ENCODE measurements at regions not wholly inside any gene's neighbourhood (a gene's known extent, or its start where the extent isn't known, plus 50 kb on each side); places are given as distances from the start of the nearest gene placed in this dataset.
A peak's percentile ranks its signal among the peaks of the same experiment; 100 is the strongest.
"Not testable (repeated sequence)": the region's sequence is repeated elsewhere in the genome, so short reads cannot be mapped to it uniquely, and the experiment has no call there.

GRCh38 chr3:145243875-145244274 lies 917.1 kb downstream of the PLOD2 start:
- DNase-seq (ENCODE audit: low spot score in 2 of 2) (no peak), ATAC-seq (no peak)
- peaks cover 0 to 8% of the 10 kb centered on the region in 2 donors for H3K36me3 Mint-ChIP-seq
- H3K9me3 Mint-ChIP-seq: peaks cover 23 to 28% of the 10 kb centered on the region in 2 donors
- no peak overlapping the region for H3K27ac Mint-ChIP-seq

- peaks cover 27 to 32% of the 10 kb centered on the region in 2 donors for H3K9me3 Mint-ChIP-seq
- no peak overlapping the region for H3K27ac Mint-ChIP-seq
- ATAC-seq (no peak), DNase-seq (ENCODE audit: low spot score in 2 of 2) (no peak)
- peaks cover 0 to 13% of the 10 kb centered on the region in 2 donors for H3K36me3 Mint-ChIP-seq
These were observed 916.7 kb downstream of the PLOD2 start for GRCh38 chr3:145244327-145244726.

DNA sequence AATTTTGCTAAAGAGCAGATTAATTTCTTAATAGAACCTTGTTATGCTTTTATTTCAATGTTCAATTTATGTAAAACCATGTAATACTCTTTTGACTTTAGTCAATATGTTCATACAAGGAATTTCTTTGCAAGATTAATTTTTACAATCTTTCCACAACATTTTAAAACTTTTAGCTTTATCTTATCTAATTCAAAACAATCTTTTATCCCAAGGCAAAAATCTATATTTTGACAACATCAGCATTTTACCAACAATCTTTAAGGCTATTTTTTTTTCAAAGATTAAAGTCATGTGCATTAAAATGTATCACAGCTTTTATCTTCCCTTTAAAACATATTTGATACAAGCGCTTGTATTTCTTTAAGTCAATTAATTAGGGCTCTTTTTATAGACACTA lies 914.7 kb downstream of the PLOD2 start:
- Mint-ChIP-seq H3K27ac (no peak overlapping the region), H3K36me3 (peaks cover 0 to 18% of the 10 kb centered on the region in 2 donors), H3K9me3 (peaks cover 28 to 31% of the 10 kb centered on the region in 2 donors)
- DNase-seq (ENCODE audit: low spot score in 2 of 2): no peak
- no peak for ATAC-seq

- Mint-ChIP-seq H3K36me3 (peaks cover 0 to 18% of the 10 kb centered on the region in 2 donors), H3K9me3 (peaks cover 27 to 31% of the 10 kb centered on the region in 2 donors), H3K27ac (no peak overlapping the region)
- DNase-seq (ENCODE audit: low spot score in 2 of 2): no peak
- no peak for ATAC-seq
These were observed 912.1 kb downstream of the PLOD2 start for GRCh38 chr3:145248928-145249327.

GRCh38 chr3:145251311-145251710 lies 909.7 kb downstream of the PLOD2 start:
- H3K36me3 Mint-ChIP-seq: peaks cover 0 to 18% of the 10 kb centered on the region in 2 donors
- no peak for ATAC-seq
- peaks cover 26 to 27% of the 10 kb centered on the region in 2 donors for H3K9me3 Mint-ChIP-seq
- no peak for DNase-seq (ENCODE audit: low spot score in 2 of 2)
- H3K27ac Mint-ChIP-seq: no peak overlapping the region

- H3K27ac Mint-ChIP-seq; H3K36me3 Mint-ChIP-seq; H3K9me3 Mint-ChIP-seq; ATAC-seq; DNase-seq (ENCODE audit: low spot score in 2 of 2): not testable (repeated sequence)
These were observed 903.0 kb downstream of the PLOD2 start for GRCh38 chr3:145257967-145258366.

DNA sequence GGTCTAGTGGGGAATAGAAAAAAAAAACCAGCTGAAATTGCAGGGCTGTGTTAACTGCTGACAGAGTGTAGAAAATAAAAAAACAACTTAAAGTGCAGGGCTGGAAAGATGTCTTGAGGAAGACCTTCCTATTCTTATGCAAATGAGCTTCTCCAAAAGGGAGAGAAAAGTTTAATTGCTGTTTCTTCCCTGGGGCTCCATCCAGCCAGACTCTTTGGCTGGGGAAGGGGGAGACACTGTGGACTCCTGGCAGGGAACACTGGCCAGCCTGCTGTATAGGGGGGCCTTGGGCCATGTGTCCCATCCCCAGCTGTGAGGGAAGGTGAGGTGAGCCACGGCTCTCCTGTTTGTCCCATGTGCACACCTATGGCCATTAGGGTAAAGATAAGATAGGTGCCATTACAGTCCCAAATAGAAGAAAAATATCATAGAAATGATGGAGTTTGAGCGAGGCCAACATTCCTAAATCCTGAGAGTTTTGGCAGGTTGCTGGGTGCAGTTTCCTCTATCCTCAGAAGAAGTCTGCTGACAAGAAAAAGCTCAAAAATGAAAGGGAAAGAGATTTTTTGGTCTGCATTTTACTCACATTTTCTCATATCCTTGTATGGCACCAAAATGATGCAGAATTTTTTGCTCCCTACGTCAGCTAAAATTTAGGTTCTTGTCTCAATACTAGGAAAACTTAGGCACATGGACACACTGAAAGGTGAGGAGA lies 901.7 kb downstream of the PLOD2 start:
- ATAC-seq: no peak
- no peak for DNase-seq (ENCODE audit: low spot score in 2 of 2)
- Mint-ChIP-seq H3K9me3 (no peaks in the 10 kb centered on the region), H3K27ac (no peak overlapping the region), H3K36me3 (no peaks in the 10 kb centered on the region)

DNA sequence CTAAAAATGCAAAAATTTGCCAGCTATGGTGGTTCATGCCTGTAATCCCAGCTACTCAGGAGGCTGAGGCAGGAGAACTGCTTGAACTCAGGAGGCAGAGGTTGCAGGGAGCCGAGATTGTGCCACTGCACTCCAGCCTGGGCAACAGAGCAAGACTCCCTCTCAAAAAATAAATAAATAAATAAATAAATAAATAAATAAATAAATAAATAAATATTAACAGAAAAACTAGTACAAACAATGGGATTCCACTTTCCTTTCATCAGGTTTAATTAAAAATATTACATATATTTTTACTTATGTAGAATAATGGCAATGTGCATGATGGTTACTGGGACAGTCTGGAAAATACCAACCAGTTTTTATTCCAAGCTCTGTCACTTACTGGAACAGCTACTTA lies 897.5 kb downstream of the PLOD2 start:
- H3K36me3 Mint-ChIP-seq: not testable (repeated sequence)
- H3K9me3 Mint-ChIP-seq: peaks cover 0 to 12% of the 10 kb centered on the region in 2 donors

DNA sequence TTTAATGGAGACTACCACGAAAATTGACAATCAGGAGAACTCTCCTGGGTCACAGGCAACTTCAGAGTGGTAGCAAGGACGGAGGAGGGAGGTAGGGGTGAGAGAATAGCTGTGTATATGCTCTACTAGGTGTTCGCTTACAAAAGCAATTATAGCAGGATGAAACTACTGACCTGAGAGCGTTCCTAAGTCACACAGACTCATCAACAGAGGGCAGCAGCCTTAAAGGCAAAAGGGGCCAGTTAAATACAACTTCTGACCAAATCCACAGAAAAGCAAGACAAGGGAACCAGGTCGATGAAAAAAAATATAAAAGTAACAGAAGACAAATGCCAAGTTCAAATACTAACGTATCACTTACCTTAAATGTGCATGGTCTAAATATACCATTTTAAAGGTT lies 894.6 kb downstream of the PLOD2 start:
- DNase-seq (ENCODE audit: low spot score in 2 of 2): no peak
- Mint-ChIP-seq H3K36me3 (no peaks in the 10 kb centered on the region), H3K9me3 (peaks cover 0 to 12% of the 10 kb centered on the region in 2 donors), H3K27ac (no peak overlapping the region)
- ATAC-seq: no peak

More for the DNA sequence above, 897.5 kb downstream of the PLOD2 start:
- not testable (repeated sequence) for ATAC-seq; H3K27ac Mint-ChIP-seq; DNase-seq (ENCODE audit: low spot score in 2 of 2)

- ATAC-seq: no peak
- no peak for DNase-seq (ENCODE audit: low spot score in 2 of 2)
- H3K36me3 Mint-ChIP-seq: no peaks in the 10 kb centered on the region
- no peak overlapping the region for H3K27ac Mint-ChIP-seq
- H3K9me3 Mint-ChIP-seq: peaks cover 7 to 17% of the 10 kb centered on the region in 2 donors
These were observed 891.9 kb downstream of the PLOD2 start for GRCh38 chr3:145269106-145269505.

GRCh38 chr3:145272684-145273083 lies 888.3 kb downstream of the PLOD2 start:
- ATAC-seq (no peak), DNase-seq (ENCODE audit: low spot score in 2 of 2) (no peak)
- Mint-ChIP-seq H3K36me3 (peaks cover 6% of the 10 kb centered on the region in 2 donors), H3K9me3 (peaks cover 15 to 19% of the 10 kb centered on the region in 2 donors), H3K27ac (no peak overlapping the region)

DNA sequence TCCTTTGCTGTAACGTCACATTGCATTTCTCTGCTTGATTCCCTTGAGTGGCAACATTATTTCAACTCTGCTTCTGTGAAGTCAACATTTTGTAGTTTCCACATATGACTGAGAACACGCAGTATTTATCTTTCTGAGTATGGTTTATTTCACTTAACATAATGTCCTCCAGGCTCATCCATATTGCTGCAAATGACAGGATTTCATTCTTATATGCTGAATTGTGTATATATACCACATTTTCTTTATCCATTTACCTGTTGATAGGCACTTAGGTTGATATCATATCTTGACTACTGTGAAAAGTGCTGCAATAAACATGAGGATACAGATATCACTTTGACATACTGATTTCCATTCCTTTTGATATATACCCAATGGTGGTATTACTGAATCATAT lies 878.5 kb downstream of the PLOD2 start:
- H3K36me3 Mint-ChIP-seq: peaks cover 0 to 9% of the 10 kb centered on the region in 2 donors
- H3K27ac Mint-ChIP-seq: no peak overlapping the region
- no peak for DNase-seq (ENCODE audit: low spot score in 2 of 2)
- H3K9me3 Mint-ChIP-seq: peaks cover 8 to 9% of the 10 kb centered on the region in 2 donors
- no peak for ATAC-seq

GRCh38 chr3:145286937-145287336 lies 874.0 kb downstream of the PLOD2 start:
- Mint-ChIP-seq H3K9me3 (peaks cover 11 to 22% of the 10 kb centered on the region in 2 donors), H3K36me3 (peaks cover 0 to 9% of the 10 kb centered on the region in 2 donors), H3K27ac (no peak overlapping the region)
- DNase-seq (ENCODE audit: low spot score in 2 of 2): no peak
- no peak for ATAC-seq

GRCh38 chr3:145290010-145290409 lies 871.0 kb downstream of the PLOD2 start:
- Mint-ChIP-seq H3K27ac (no peak overlapping the region), H3K9me3 (peaks cover 11 to 22% of the 10 kb centered on the region in 2 donors), H3K36me3 (peaks cover 0 to 9% of the 10 kb centered on the region in 2 donors)
- DNase-seq (ENCODE audit: low spot score in 2 of 2): no peak
- no peak for ATAC-seq

DNA sequence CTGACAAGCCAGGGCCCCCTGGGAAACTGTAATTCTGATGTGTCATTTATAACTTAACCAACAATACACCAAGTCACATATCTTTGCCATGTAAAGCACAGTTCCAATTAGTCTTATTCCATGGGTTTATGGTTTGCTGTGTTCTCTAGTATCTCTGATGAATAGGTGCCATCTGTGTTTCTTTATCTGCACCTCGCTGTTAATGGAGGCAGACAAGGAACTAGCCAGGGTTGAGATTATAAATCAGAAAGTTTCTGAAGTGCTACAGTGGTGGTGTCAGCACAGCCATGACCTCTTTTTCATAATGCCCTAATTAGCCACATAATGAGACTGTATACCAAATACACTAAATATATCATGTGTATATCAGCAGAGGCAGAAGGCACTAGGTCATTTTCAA lies 866.4 kb downstream of the PLOD2 start:
- Mint-ChIP-seq H3K36me3 (no peaks in the 10 kb centered on the region), H3K9me3 (peaks cover 6 to 9% of the 10 kb centered on the region in 2 donors), H3K27ac (no peak overlapping the region)
- DNase-seq (ENCODE audit: low spot score in 2 of 2): no peak
- no peak for ATAC-seq

- no peak for ATAC-seq
- no peak for DNase-seq (ENCODE audit: low spot score in 2 of 2)
- no peaks in the 10 kb centered on the region for H3K9me3 Mint-ChIP-seq
These were observed 853.7 kb downstream of the PLOD2 start for GRCh38 chr3:145307272-145307671.

GRCh38 chr3:145313751-145314150 lies 847.2 kb downstream of the PLOD2 start:
- no peak overlapping the region for H3K27ac Mint-ChIP-seq
- no peaks in the 10 kb centered on the region for H3K36me3 Mint-ChIP-seq
- peaks cover 15 to 20% of the 10 kb centered on the region in 2 donors for H3K9me3 Mint-ChIP-seq
- no peak for DNase-seq (ENCODE audit: low spot score in 2 of 2)
- no peak for ATAC-seq

More at GRCh38 chr3:145307272-145307671, 853.7 kb downstream of the PLOD2 start:
- Mint-ChIP-seq H3K36me3 (no peaks in the 10 kb centered on the region), H3K27ac (no peak overlapping the region)

GRCh38 chr3:145316253-145316652 lies 844.7 kb downstream of the PLOD2 start:
- not testable (repeated sequence) for DNase-seq (ENCODE audit: low spot score in 2 of 2); ATAC-seq; H3K36me3 Mint-ChIP-seq
- Mint-ChIP-seq H3K27ac (peak overlapping the region in 1 of 2 donors; percentile 60), H3K9me3 (peaks cover 19 to 24% of the 10 kb centered on the region in 2 donors)

Measured in activated naive CD4-positive, alpha-beta T cell treated with anti-CD3 and anti-CD28 coated beads, Interleukin-2, amount 50 U/mL, for 72 hours (primary cell).